OCI-M1 (cell line): ENCODE measurements at regions not wholly inside any gene's neighbourhood (a gene's known extent, or its start where the extent isn't known, plus 50 kb on each side); places are given as distances from the start of the nearest gene placed in this dataset.
A peak's percentile ranks its signal among the peaks of the same experiment; 100 is the strongest.

Source experiments
- DNase-seq: peaks from one replicate; lab custom pipeline; 2025; lab: John Stamatoyannopoulos, UW

GRCh38 chr3:94990952-94991705 lies 928.3 kb downstream of the NSUN3 start:
- DNase-seq, result peak; percentile 7

- no peak for DNase-seq
Measured at GRCh38 chr3:94996743-94997142, 933.9 kb downstream of the NSUN3 start.

GRCh38 chr3:95002438-95003046 lies 939.7 kb downstream of the NSUN3 start:
- no peak for DNase-seq

- no peak for DNase-seq
Measured at GRCh38 chr3:95028688-95029087, 965.8 kb downstream of the NSUN3 start.

GRCh38 chr3:95029644-95030043 lies 966.8 kb downstream of the NSUN3 start:
- no peak for DNase-seq

- no peak for DNase-seq
Measured at GRCh38 chr3:95036526-95037021, 973.7 kb downstream of the NSUN3 start.

GRCh38 chr3:95037097-95037496 lies 974.2 kb downstream of the NSUN3 start:
- DNase-seq, result no peak

GRCh38 chr3:95037927-95038326 lies 975.1 kb downstream of the NSUN3 start:
- peak; percentile 32 for DNase-seq

- DNase-seq, result no peak
Measured at GRCh38 chr3:95044101-95044500, 981.2 kb downstream of the NSUN3 start.

- no peak for DNase-seq
Measured at GRCh38 chr3:95048564-95048963, 985.7 kb downstream of the NSUN3 start.

GRCh38 chr3:95049841-95050240 lies 987.0 kb downstream of the NSUN3 start:
- no peak for DNase-seq

- no peak for DNase-seq
Measured at GRCh38 chr3:95055288-95055687, 992.4 kb downstream of the NSUN3 start.

GRCh38 chr3:95082191-95082590 lies 1019.3 kb downstream of the NSUN3 start:
- no peak for DNase-seq

- DNase-seq, result no peak
Measured at GRCh38 chr3:95084738-95085137, 1021.9 kb downstream of the NSUN3 start.

GRCh38 chr3:95088464-95088863 lies 1025.6 kb downstream of the NSUN3 start:
- no peak for DNase-seq

GRCh38 chr3:95097493-95097892 lies 1034.6 kb downstream of the NSUN3 start:
- peak; percentile 14 for DNase-seq

GRCh38 chr3:95120921-95121320 lies 1058.1 kb downstream of the NSUN3 start:
- DNase-seq, result peak; percentile 54

GRCh38 chr3:95123104-95123503 lies 1060.2 kb downstream of the NSUN3 start:
- DNase-seq, result no peak

GRCh38 chr3:95134693-95135413 lies 1072.0 kb downstream of the NSUN3 start:
- no peak for DNase-seq

- no peak for DNase-seq
Measured at GRCh38 chr3:95148107-95148506, 1085.2 kb downstream of the NSUN3 start.

GRCh38 chr3:95151590-95151989 lies 1088.7 kb downstream of the NSUN3 start:
- DNase-seq, result no peak

- DNase-seq, result peak; percentile 13
Measured at GRCh38 chr3:95154766-95155165, 1091.9 kb downstream of the NSUN3 start.

- DNase-seq, result no peak
Measured at GRCh38 chr3:95162794-95163193, 1099.9 kb downstream of the NSUN3 start.
